HG03354 (cell line): ENCODE measurements at regions not wholly inside any gene's neighbourhood (a gene's known extent, or its start where the extent isn't known, plus 50 kb on each side); places are given as distances from the start of the nearest gene placed in this dataset.
"Not testable (repeated sequence)": the region's sequence is repeated elsewhere in the genome, so short reads cannot be mapped to it uniquely, and the experiment has no call there.

Source experiments
- ATAC-seq: cut with Tn5 transposase; IDR thresholded peaks from one replicate; pipeline ENCODE4 v1.9.1; 2021; ENCODE audit warnings: mild to moderate bottlenecking; ENCODE audit not compliant: unreplicated experiment, poor library complexity, severe bottlenecking

- no peak for ATAC-seq
Measured at GRCh38 chr10:31172925-31173324, 141.3 kb upstream of the ZNF438 start.

GRCh38 chr10:31173752-31174151, 142.1 kb upstream of the ZNF438 start:
- ATAC-seq = no peak

GRCh38 chr10:31179091-31179680, 139.8 kb upstream of the ZEB1 start:
- no peak for ATAC-seq

GRCh38 chr10:31186225-31187000, 132.6 kb upstream of the ZEB1 start:
- no peak for ATAC-seq

GRCh38 chr10:31187182-31187581, 131.8 kb upstream of the ZEB1 start:
- ATAC-seq = no peak

- no peak for ATAC-seq
Measured at GRCh38 chr10:31187607-31188210, 131.3 kb upstream of the ZEB1 start.

GRCh38 chr10:31188792-31189406, 130.1 kb upstream of the ZEB1 start:
- ATAC-seq = no peak

- no peak for ATAC-seq
Measured at GRCh38 chr10:31190488-31190887, 128.5 kb upstream of the ZEB1 start.

- no peak for ATAC-seq
Measured at GRCh38 chr10:31192475-31192874, 126.5 kb upstream of the ZEB1 start.

GRCh38 chr10:31194986-31195385, 124.0 kb upstream of the ZEB1 start:
- no peak for ATAC-seq

GRCh38 chr10:31197886-31198285, 121.1 kb upstream of the ZEB1 start:
- no peak for ATAC-seq

- ATAC-seq = no peak
Measured at GRCh38 chr10:31204090-31204489, 114.9 kb upstream of the ZEB1 start.

GRCh38 chr10:31207636-31208035, 111.4 kb upstream of the ZEB1 start:
- ATAC-seq = no peak

GRCh38 chr10:31209478-31209877, 109.5 kb upstream of the ZEB1 start:
- ATAC-seq = no peak

- ATAC-seq = no peak
Measured at GRCh38 chr10:31210190-31210589, 108.8 kb upstream of the ZEB1 start.

- no peak for ATAC-seq
Measured at GRCh38 chr10:31213959-31214358, 105.1 kb upstream of the ZEB1 start.

- ATAC-seq = no peak
Measured at GRCh38 chr10:31215052-31215451, 104.0 kb upstream of the ZEB1 start.

- no peak for ATAC-seq
Measured at GRCh38 chr10:31219306-31219705, 99.7 kb upstream of the ZEB1 start.

- ATAC-seq = not testable (repeated sequence)
Measured at GRCh38 chr10:31228780-31229179, 90.2 kb upstream of the ZEB1 start.

- ATAC-seq = no peak
Measured at GRCh38 chr10:31239961-31240360, 79.1 kb upstream of the ZEB1 start.

GRCh38 chr10:31242902-31243301, 76.1 kb upstream of the ZEB1 start:
- ATAC-seq = peak; percentile 62
